Ascending aorta (tissue), 2 donors: ENCODE measurements at regions not wholly inside any gene's neighbourhood (a gene's known extent, or its start where the extent isn't known, plus 50 kb on each side); places are given as distances from the start of the nearest gene placed in this dataset.

Experiments used
- DNase-seq, 2 donors: peaks; one replicate each; pipeline ENCODE4 v3.0.0-alpha.2; 2019; ENCODE audit warnings: low spot score in 2 of 2
- H3K27ac ChIP-seq, 2 donors: fragments of 200-600 bp; sonication (generic); one replicate each; pipeline ENCODE4 v1.5.1; 2016 to 2017; ENCODE audit warnings: mild to moderate bottlenecking in 1 of 2
- H3K27me3 ChIP-seq: fragments of 200-600 bp; sonication (generic); one replicate; pipeline ENCODE4 v1.5.1; 2017
- H3K36me3 ChIP-seq, 2 donors: fragments of 200-600 bp; sonication (generic); one replicate each; pipeline ENCODE4 v1.5.1; 2016
- H3K4me1 ChIP-seq, 2 donors: fragments of 200-600 bp; sonication (generic); one replicate each; pipeline ENCODE4 v1.5.1; 2016 to 2017; ENCODE audit warnings: mild to moderate bottlenecking in 1 of 2
- H3K4me3 ChIP-seq, 2 donors: fragments of 200-600 bp; sonication (generic); one replicate each; pipeline ENCODE4 v1.5.1; 2016 to 2017; ENCODE audit warnings: mild to moderate bottlenecking in 1 of 2
- H3K9me3 ChIP-seq, 2 donors: fragments of 200-600 bp; sonication (generic); one replicate each; pipeline ENCODE4 v1.5.1; 2016
- CTCF ChIP-seq, 3 experiments: fragments of 200-600 bp in 2 of 3; fragments of 450-650 bp in 1 of 3; sonication (generic) in 2 of 3; IDR thresholded peaks; one replicate each; pipeline ENCODE4 v1.5.1; 2016 to 2019; ENCODE audit warnings: antibody characterized with exemption in 3 of 3, mild to moderate bottlenecking in 1 of 3, moderate library complexity in 1 of 3
- intact Hi-C: fragments of 100-400 bp; cut with DNase I; formaldehyde crosslinking; loops from one replicate; pipeline ENCODE4 v1.15.1; 2023

GRCh38 chr6:22222469-22222868 lies 74.4 kb downstream of the PRL start:
- no peak overlapping the region for H3K27ac ChIP-seq

GRCh38 chr6:22227824-22228610 lies 68.8 kb downstream of the PRL start:
- DNase-seq: no peak
- Histone ChIP-seq H3K27ac (no peak overlapping the region), H3K9me3 (no peaks in the 10 kb centered on the region), H3K4me1 (no peaks in the 10 kb centered on the region), H3K4me3 (no peak overlapping the region), H3K27me3 (no peaks in the 10 kb centered on the region), H3K36me3 (no peaks in the 10 kb centered on the region)
- intact Hi-C loops: no loop called here
- no peak for TF ChIP-seq CTCF (IDR thresholded peaks at IDR 0.05)

More at GRCh38 chr6:22222469-22222868, 74.4 kb downstream of the PRL start:
- no peak overlapping the region for H3K4me3 ChIP-seq
- no peaks in the 10 kb centered on the region for H3K36me3 ChIP-seq
- H3K4me1 ChIP-seq: no peaks in the 10 kb centered on the region
- intact Hi-C loops: no loop called here
- no peaks in the 10 kb centered on the region for H3K27me3 ChIP-seq
- no peak for DNase-seq
- TF ChIP-seq CTCF (IDR thresholded peaks at IDR 0.05): no peak
- H3K9me3 ChIP-seq: no peaks in the 10 kb centered on the region

- Histone ChIP-seq H3K27me3 (no peaks in the 10 kb centered on the region), H3K9me3 (no peaks in the 10 kb centered on the region), H3K36me3 (no peaks in the 10 kb centered on the region), H3K4me3 (no peak overlapping the region), H3K27ac (no peak overlapping the region), H3K4me1 (no peaks in the 10 kb centered on the region)
- no peak for TF ChIP-seq CTCF (IDR thresholded peaks at IDR 0.05)
- no peak for DNase-seq
- intact Hi-C loops: no loop called here
Observed at GRCh38 chr6:22231050-22231449, 65.8 kb downstream of the PRL start.

- no peak overlapping the region for H3K27ac ChIP-seq
- H3K4me1 ChIP-seq: no peaks in the 10 kb centered on the region
- TF ChIP-seq CTCF (IDR thresholded peaks at IDR 0.05): no peak
- intact Hi-C loops: no loop called here
- H3K9me3 ChIP-seq: no peaks in the 10 kb centered on the region
- DNase-seq: no peak
- no peak overlapping the region for H3K4me3 ChIP-seq
- H3K27me3 ChIP-seq: no peaks in the 10 kb centered on the region
- H3K36me3 ChIP-seq: no peaks in the 10 kb centered on the region
Observed at GRCh38 chr6:22231616-22232015, 65.2 kb downstream of the PRL start.

- no peak for DNase-seq
- Histone ChIP-seq H3K27me3 (no peaks in the 10 kb centered on the region), H3K9me3 (no peaks in the 10 kb centered on the region), H3K4me3 (no peak overlapping the region), H3K27ac (no peak overlapping the region), H3K36me3 (no peaks in the 10 kb centered on the region), H3K4me1 (peaks cover 0 to 5% of the 10 kb centered on the region in 2 donors)
- intact Hi-C loops: no loop called here
- no peak for TF ChIP-seq CTCF (IDR thresholded peaks at IDR 0.05)
Observed at GRCh38 chr6:22236626-22237414, 60.0 kb downstream of the PRL start.
